T-cell (primary cell): ENCODE measurements at regions not wholly inside any gene's neighbourhood (a gene's known extent, or its start where the extent isn't known, plus 50 kb on each side); places are given as distances from the start of the nearest gene placed in this dataset.
A peak's percentile ranks its signal among the peaks of the same experiment; 100 is the strongest.

Source experiments
- ATAC-seq, 4 experiments: fragments of 200-7000 bp in 3 of 4; fragments of 150-1000 bp in 1 of 4; cut with Tn5 transposase; replicated peaks in 1 of 4; 1 replicate in 3 of 4; 2 replicates in 1 of 4; pipeline ENCODE4 v1.10.0; 2021; ENCODE audit warnings: moderate library complexity in 3 of 4, mild to moderate bottlenecking in 2 of 4, moderate number of reproducible peaks in 1 of 4
- CTCF ChIA-PET, 2 donors: fragments of 300-600 bp; sonication (Branson Sonifier 250); formaldehyde crosslinking; loops; one replicate each; lab custom pipeline; 2022; ENCODE audit warnings: antibody characterized with exemption in 2 of 2; lab: Charles Lee
- POLR2A ChIA-PET, 2 donors: fragments of 300-600 bp; sonication (Branson Sonifier 250); formaldehyde crosslinking; loops; one replicate each; lab custom pipeline; 2022; ENCODE audit warnings: antibody characterized with exemption in 2 of 2; lab: Charles Lee
- DNase-seq, 35 experiments: peaks; one replicate each; pipeline versions ENCODE4 v3.0.0 to v3.0.0-alpha.2; 2013 to 2023
- H3K27ac ChIP-seq: one replicate; pipeline ENCODE4 v1.5.1; 2013; ENCODE audit warnings: low read length
- H3K27me3 ChIP-seq, 2 experiments: replicated peaks in 1 of 2; 1 replicate in 1 of 2; 2 replicates in 1 of 2; pipeline versions ENCODE4 v1.6.1 to v1.7.0; 2013; ENCODE audit warnings: low read length in 1 of 2, mixed read lengths in 1 of 2; ENCODE audit not compliant: control insufficient read depth in 2 of 2, insufficient read depth in 2 of 2; ENCODE audit errors: extremely low read depth in 1 of 2
- H3K36me3 ChIP-seq, 2 donors: 1 replicate in 1 of 2; 2 replicates in 1 of 2; pipeline versions ENCODE4 v1.6.1 to v1.7.0; 2013; ENCODE audit warnings: low read length in 1 of 2; ENCODE audit not compliant: control insufficient read depth in 2 of 2, insufficient read depth in 1 of 2; ENCODE audit errors: extremely low read depth in 1 of 2
- H3K4me1 ChIP-seq, 2 experiments: 1 replicate in 1 of 2; 2 replicates in 1 of 2; pipeline versions ENCODE4 v1.6.1 to v1.7.0; 2013; ENCODE audit warnings: low read length in 2 of 2, mixed read lengths in 1 of 2; ENCODE audit not compliant: insufficient read depth in 2 of 2, control insufficient read depth in 1 of 2; ENCODE audit errors: extremely low read depth in 1 of 2
- H3K4me3 ChIP-seq, 2 donors: 1 replicate in 1 of 2; 2 replicates in 1 of 2; pipeline versions ENCODE4 v1.5.1 to v1.7.0; 2013; ENCODE audit warnings: mild to moderate bottlenecking in 2 of 2, low read length in 1 of 2, moderate library complexity in 1 of 2; ENCODE audit not compliant: control insufficient read depth in 1 of 2; ENCODE audit errors: extremely low read depth in 1 of 2
- H3K9me3 ChIP-seq: 2 replicates; pipeline ENCODE4 v1.7.0; 2013
- H3K27ac Mint-ChIP-seq, 2 donors: one replicate each; pipeline ENCODE4 v1.8.0; 2020 to 2021; ENCODE audit warnings: mild to moderate bottlenecking in 2 of 2, mixed read lengths in 2 of 2
- H3K27me3 Mint-ChIP-seq, 2 donors: one replicate each; pipeline ENCODE4 v1.8.0; 2021 to 2022; ENCODE audit warnings: mixed read lengths in 2 of 2
- H3K36me3 Mint-ChIP-seq: one replicate; pipeline ENCODE4 v1.8.0; 2021; ENCODE audit warnings: mixed read lengths
- H3K4me1 Mint-ChIP-seq, 3 donors: one replicate each; pipeline ENCODE4 v1.8.0; 2020 to 2022; ENCODE audit warnings: mixed read lengths in 3 of 3, mild to moderate bottlenecking in 1 of 3
- H3K4me3 Mint-ChIP-seq, 3 donors: one replicate each; pipeline ENCODE4 v1.8.0; 2020 to 2022; ENCODE audit warnings: mild to moderate bottlenecking in 3 of 3, mixed read lengths in 3 of 3, moderate library complexity in 3 of 3
- H3K9me3 Mint-ChIP-seq, 3 donors: one replicate each; pipeline ENCODE4 v1.8.0; 2020 to 2022; ENCODE audit warnings: mixed read lengths in 3 of 3
- WGBS: methylation state at CpG from one replicate; pipeline ENCODE4 v1.1.5; 2013; ENCODE audit warnings: missing lambda C conversion rate; ENCODE audit not compliant: insufficient coverage; 5-methylcytosine and 5-hydroxymethylcytosine counted together

- Mint-ChIP-seq H3K27ac (no peak overlapping the region), H3K9me3 (no peaks in the 10 kb centered on the region), H3K27me3 (no peaks in the 10 kb centered on the region), H3K4me1 (peaks cover 28 to 33% (median 32%) of the 10 kb centered on the region in 3 donors), H3K4me3 (no peak overlapping the region), H3K36me3 (peaks cover 9% of the 10 kb centered on the region)
- Histone ChIP-seq H3K36me3 (no peaks in the 10 kb centered on the region), H3K27me3 (no peaks in the 10 kb centered on the region), H3K4me3 (no peak overlapping the region), H3K27ac (no peak overlapping the region), H3K4me1 (peaks cover 0 to 2% of the 10 kb centered on the region in 2 experiments), H3K9me3 (no peaks in the 10 kb centered on the region)
- POLR2A ChIA-PET: no interaction called here
- DNase-seq (no peak), ATAC-seq (no peak)
- CTCF ChIA-PET: no interaction called here
- WGBS: no CpG with 5 or more reads among the region's 2 CpGs
Measured at GRCh38 chr6:131366223-131366622, 206.8 kb upstream of the ARG1 start.

- no peak for DNase-seq
- H3K36me3 Mint-ChIP-seq: peaks cover 9% of the 10 kb centered on the region
- no peaks in the 10 kb centered on the region for H3K36me3 ChIP-seq
- H3K4me3 Mint-ChIP-seq: no peak overlapping the region
- no peaks in the 10 kb centered on the region for H3K9me3 Mint-ChIP-seq
- H3K27ac ChIP-seq: no peak overlapping the region
- ATAC-seq: no peak
- peaks cover 28 to 38% (median 32%) of the 10 kb centered on the region in 3 donors for H3K4me1 Mint-ChIP-seq
- peaks cover 0 to 2% of the 10 kb centered on the region in 2 experiments for H3K4me1 ChIP-seq
- H3K27me3 Mint-ChIP-seq: no peaks in the 10 kb centered on the region
- WGBS: 100% methylated on average over 1 of the region's 10 CpGs
- no peak overlapping the region for H3K4me3 ChIP-seq
- CTCF ChIA-PET: no interaction called here
- POLR2A ChIA-PET: no interaction called here
- no peak overlapping the region for H3K27ac Mint-ChIP-seq
- no peaks in the 10 kb centered on the region for H3K9me3 ChIP-seq
- H3K27me3 ChIP-seq: no peaks in the 10 kb centered on the region
Measured at GRCh38 chr6:131367206-131367873, 205.7 kb upstream of the ARG1 start.

DNA sequence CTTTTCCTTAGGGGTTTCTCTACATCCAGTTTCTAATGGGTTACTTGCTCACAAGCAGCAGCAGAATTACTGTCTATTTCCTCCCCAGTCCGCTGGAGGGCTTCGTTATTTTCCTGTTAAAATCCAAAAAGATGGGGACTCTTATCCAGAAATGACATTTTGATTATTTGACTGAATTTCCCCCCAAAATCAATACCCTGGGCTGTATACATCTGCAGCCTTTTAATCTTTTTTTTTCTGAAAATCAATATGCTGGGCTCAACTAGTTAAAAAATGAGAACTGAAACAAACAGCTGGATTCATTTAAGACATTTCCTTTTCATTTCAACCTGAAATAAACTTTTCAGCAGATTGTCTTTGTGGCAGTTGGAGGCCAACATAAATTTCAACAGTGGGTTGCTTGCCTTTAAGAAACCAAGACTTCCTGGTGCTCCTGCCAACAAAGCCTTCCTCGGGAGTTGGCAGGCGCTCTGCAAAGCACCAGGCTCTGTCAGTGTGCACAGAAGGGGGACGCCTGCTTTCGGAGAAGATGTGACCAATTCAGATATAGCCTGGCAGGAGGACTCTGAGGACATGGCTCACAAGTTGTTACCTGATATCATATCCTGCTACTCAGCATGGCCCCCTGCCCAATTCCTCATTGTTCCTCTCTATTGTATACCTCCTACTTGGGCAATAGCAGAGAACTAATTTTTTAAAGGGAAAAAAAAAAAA lies 204.7 kb upstream of the ARG1 start:
- no peaks in the 10 kb centered on the region for H3K27me3 ChIP-seq
- peak overlapping the region in 2 of 3 donors; percentile 6 to 39 for H3K4me3 Mint-ChIP-seq
- H3K9me3 ChIP-seq: no peaks in the 10 kb centered on the region
- H3K36me3 Mint-ChIP-seq: peaks cover 11% of the 10 kb centered on the region
- no peaks in the 10 kb centered on the region for H3K9me3 Mint-ChIP-seq
- no peak overlapping the region for H3K27ac ChIP-seq
- ATAC-seq: no peak
- H3K4me1 ChIP-seq: peaks cover 0 to 2% of the 10 kb centered on the region in 2 experiments
- DNase-seq: no peak
- no peak overlapping the region for H3K4me3 ChIP-seq
- WGBS: 70% methylated on average over 5 of the region's 6 CpGs
- H3K36me3 ChIP-seq: no peaks in the 10 kb centered on the region
- H3K27ac Mint-ChIP-seq: peak overlapping the region; percentile 44 to 66
- H3K4me1 Mint-ChIP-seq: peaks cover 28 to 38% (median 32%) of the 10 kb centered on the region in 3 donors
- POLR2A ChIA-PET: no interaction called here
- CTCF ChIA-PET: interaction anchor here in 1 of 2 donors (0.7 kb wide), 1 partner anchor 286 kb away, joined by 4 read pairs; no protein-coding TSS in a partner anchor
- no peaks in the 10 kb centered on the region for H3K27me3 Mint-ChIP-seq

GRCh38 chr6:131372535-131372934 lies 200.5 kb upstream of the ARG1 start:
- no peak for DNase-seq
- POLR2A ChIA-PET: no interaction called here
- Histone ChIP-seq H3K4me3 (no peak overlapping the region), H3K4me1 (peaks cover 0 to 2% of the 10 kb centered on the region in 2 experiments), H3K27me3 (no peaks in the 10 kb centered on the region), H3K36me3 (no peaks in the 10 kb centered on the region), H3K9me3 (no peaks in the 10 kb centered on the region), H3K27ac (no peak overlapping the region)
- CTCF ChIA-PET: no interaction called here
- Mint-ChIP-seq H3K9me3 (no peaks in the 10 kb centered on the region), H3K4me3 (no peak overlapping the region), H3K27ac (peak overlapping the region in 1 of 2 donors; percentile 11), H3K4me1 (peaks cover 13 to 24% (median 19%) of the 10 kb centered on the region in 3 donors), H3K27me3 (no peaks in the 10 kb centered on the region), H3K36me3 (peaks cover 11% of the 10 kb centered on the region)
- 83% methylated on average over 1 of the region's 5 CpGs for WGBS
- no peak for ATAC-seq

GRCh38 chr6:131377112-131377705 lies 195.8 kb upstream of the ARG1 start:
- Mint-ChIP-seq H3K4me3 (no peak overlapping the region), H3K36me3 (peaks cover 25% of the 10 kb centered on the region), H3K27me3 (no peaks in the 10 kb centered on the region), H3K9me3 (no peaks in the 10 kb centered on the region), H3K4me1 (peaks cover 3 to 4% (median 4%) of the 10 kb centered on the region in 3 donors), H3K27ac (peak overlapping the region in 1 of 2 donors; percentile 58)
- 95% methylated on average over 3 of the region's 7 CpGs for WGBS
- no peak overlapping the region for H3K27ac ChIP-seq
- no peak for ATAC-seq
- POLR2A ChIA-PET: no interaction called here
- no peak overlapping the region for H3K4me3 ChIP-seq
- no peaks in the 10 kb centered on the region for H3K36me3 ChIP-seq
- CTCF ChIA-PET: no interaction called here
- no peak for DNase-seq
- no peaks in the 10 kb centered on the region for H3K9me3 ChIP-seq
- no peaks in the 10 kb centered on the region for H3K4me1 ChIP-seq
- no peaks in the 10 kb centered on the region for H3K27me3 ChIP-seq

- H3K27me3 Mint-ChIP-seq: no peaks in the 10 kb centered on the region
- H3K4me1 Mint-ChIP-seq: peaks cover 5 to 11% (median 8%) of the 10 kb centered on the region in 3 donors
- ChIA-PET CTCF (no interaction called here), POLR2A (no interaction called here)
- no peak overlapping the region for H3K4me3 Mint-ChIP-seq
- Histone ChIP-seq H3K4me1 (no peaks in the 10 kb centered on the region), H3K4me3 (no peak overlapping the region), H3K27me3 (no peaks in the 10 kb centered on the region), H3K27ac (no peak overlapping the region), H3K9me3 (no peaks in the 10 kb centered on the region), H3K36me3 (no peaks in the 10 kb centered on the region)
- H3K36me3 Mint-ChIP-seq: peaks cover 18% of the 10 kb centered on the region
- DNase-seq (no peak), ATAC-seq (no peak)
- H3K27ac Mint-ChIP-seq: no peak overlapping the region
- no peaks in the 10 kb centered on the region for H3K9me3 Mint-ChIP-seq
- WGBS: 100% methylated on average over 1 of the region's 1 CpG
Measured at GRCh38 chr6:131378874-131379273, 194.2 kb upstream of the ARG1 start.
